ENCODE measurements at regions not wholly inside any gene's neighbourhood (a gene's known extent, or its start where the extent isn't known, plus 50 kb on each side); places are given as distances from the start of the nearest gene placed in this dataset.

DNA sequence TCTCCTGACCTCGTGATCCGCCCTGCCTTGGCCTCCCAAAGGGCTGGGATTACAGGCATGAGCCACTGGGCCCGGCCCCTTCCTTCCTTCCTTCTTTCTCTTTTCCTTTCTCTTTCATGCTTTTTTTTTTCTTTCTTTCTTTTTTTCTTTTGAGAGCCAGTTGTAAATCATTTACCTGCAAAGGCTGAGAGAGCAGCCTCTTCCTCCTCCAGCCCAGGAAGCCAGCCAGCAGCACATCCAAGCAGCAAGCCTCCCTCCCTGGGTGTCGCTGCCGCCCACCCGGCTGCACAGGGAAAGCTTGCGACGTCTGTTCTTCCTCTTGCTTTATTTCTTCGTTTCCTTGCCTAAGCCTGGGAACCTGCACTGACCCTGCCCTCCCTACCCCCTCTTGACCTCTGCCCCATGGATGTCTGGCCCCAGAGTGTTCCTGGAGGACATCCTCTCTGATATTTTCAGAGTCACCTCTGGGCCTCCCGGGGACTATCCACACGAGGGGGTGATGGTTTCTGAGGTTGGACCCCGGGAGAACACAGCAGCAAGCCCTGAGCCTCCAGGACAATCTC lies 62.8 kb upstream of the MYL10 start:
- H3K36me3 ChIP-seq (ENCODE audit: insufficient read depth, low read length), result no peaks in the 10 kb centered on the region
- no peak overlapping the region for H3K27ac ChIP-seq (ENCODE audit: low read length)

DNA sequence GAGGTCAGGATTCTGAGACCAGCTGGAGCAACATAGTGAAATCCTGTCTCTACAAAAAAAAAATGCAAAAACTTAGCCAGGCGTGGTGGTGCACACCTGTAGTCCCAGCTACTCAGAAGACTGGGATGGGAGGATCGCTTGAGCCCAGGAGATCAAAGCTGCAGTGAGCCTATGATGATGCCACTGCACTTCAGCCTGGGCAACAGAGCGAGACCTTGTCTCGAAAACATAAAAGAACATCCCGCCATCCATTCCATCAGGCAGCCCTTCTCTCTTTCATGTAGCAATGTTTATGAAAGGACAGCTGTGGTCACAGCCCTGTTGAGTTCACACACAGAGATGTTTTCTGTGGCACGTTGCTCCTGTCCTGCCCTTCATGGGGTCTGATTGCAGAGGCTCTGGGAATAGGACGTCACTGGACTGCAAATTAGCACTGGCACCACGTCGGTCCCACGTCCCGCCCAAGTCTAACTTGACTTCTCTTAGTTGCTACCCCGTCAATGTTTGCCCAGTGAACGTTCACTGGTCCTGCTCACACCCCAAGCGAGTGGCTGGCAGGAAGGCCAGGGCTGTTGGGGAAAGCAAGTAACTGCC lies 64.5 kb upstream of the MYL10 start:
- peaks cover 5% of the 10 kb centered on the region for H3K4me1 ChIP-seq (ENCODE audit: insufficient read depth, low read length)
- H3K9ac ChIP-seq (ENCODE audit: low read depth, low read length), result no peak overlapping the region
- H3K27me3 ChIP-seq (ENCODE audit: insufficient read depth, low read length, poor library complexity), result no peaks in the 10 kb centered on the region
- H3K4me3 ChIP-seq (ENCODE audit: low read depth in 1 of 2, low read length in 2 of 2), result no peak overlapping the region
- TF ChIP-seq, protein P1, sequence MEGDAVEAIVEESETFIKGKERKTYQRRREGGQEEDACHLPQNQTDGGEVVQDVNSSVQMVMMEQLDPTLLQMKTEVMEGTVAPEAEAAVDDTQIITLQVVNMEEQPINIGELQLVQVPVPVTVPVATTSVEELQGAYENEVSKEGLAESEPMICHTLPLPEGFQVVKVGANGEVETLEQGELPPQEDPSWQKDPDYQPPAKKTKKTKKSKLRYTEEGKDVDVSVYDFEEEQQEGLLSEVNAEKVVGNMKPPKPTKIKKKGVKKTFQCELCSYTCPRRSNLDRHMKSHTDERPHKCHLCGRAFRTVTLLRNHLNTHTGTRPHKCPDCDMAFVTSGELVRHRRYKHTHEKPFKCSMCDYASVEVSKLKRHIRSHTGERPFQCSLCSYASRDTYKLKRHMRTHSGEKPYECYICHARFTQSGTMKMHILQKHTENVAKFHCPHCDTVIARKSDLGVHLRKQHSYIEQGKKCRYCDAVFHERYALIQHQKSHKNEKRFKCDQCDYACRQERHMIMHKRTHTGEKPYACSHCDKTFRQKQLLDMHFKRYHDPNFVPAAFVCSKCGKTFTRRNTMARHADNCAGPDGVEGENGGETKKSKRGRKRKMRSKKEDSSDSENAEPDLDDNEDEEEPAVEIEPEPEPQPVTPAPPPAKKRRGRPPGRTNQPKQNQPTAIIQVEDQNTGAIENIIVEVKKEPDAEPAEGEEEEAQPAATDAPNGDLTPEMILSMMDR (IDR thresholded peaks at IDR 0.05; ENCODE audit: borderline replicate concordance, extremely low read depth, low read length, poor library complexity, severe bottlenecking), result no peak
- TF ChIP-seq EZH2 (IDR thresholded peaks at IDR 0.05; ENCODE audit: borderline replicate concordance, low read depth, low read length, severe bottlenecking), result no peak
- DNase-seq (no peak), ATAC-seq (ENCODE audit: insufficient read depth, low read depth) (no peak)
- H3K27ac ChIP-seq (ENCODE audit: low read length), result no peak overlapping the region
- H4K20me1 ChIP-seq (ENCODE audit: insufficient read depth, low read length), result no peaks in the 10 kb centered on the region
- no peak overlapping the region for H3K4me2 ChIP-seq (ENCODE audit: insufficient read depth, low read length)
- H2AFZ ChIP-seq (ENCODE audit: low read depth, low read length), result no peak overlapping the region
- no peaks in the 10 kb centered on the region for H3K9me3 ChIP-seq (ENCODE audit: insufficient read depth, low read length, severe bottlenecking)
- H3K36me3 ChIP-seq (ENCODE audit: insufficient read depth, low read length), result no peaks in the 10 kb centered on the region
- no peaks in the 10 kb centered on the region for H3K79me2 ChIP-seq (ENCODE audit: insufficient read depth, low read length)

More for the DNA sequence above, 62.8 kb upstream of the MYL10 start:
- TF ChIP-seq, protein P1 (IDR thresholded peaks at IDR 0.05; ENCODE audit: borderline replicate concordance, extremely low read depth, low read length, poor library complexity, severe bottlenecking), result no peak
- no peak for TF ChIP-seq EZH2 (IDR thresholded peaks at IDR 0.05; ENCODE audit: borderline replicate concordance, low read depth, low read length, severe bottlenecking)
- DNase-seq, result no peak
- Histone ChIP-seq H2AFZ (ENCODE audit: low read depth, low read length) (no peak overlapping the region), H3K27me3 (ENCODE audit: insufficient read depth, low read length, poor library complexity) (no peaks in the 10 kb centered on the region), H3K4me3 (ENCODE audit: low read depth in 1 of 2, low read length in 2 of 2) (no peak overlapping the region), H3K79me2 (ENCODE audit: insufficient read depth, low read length) (no peaks in the 10 kb centered on the region), H3K9ac (ENCODE audit: low read depth, low read length) (no peak overlapping the region), H3K4me1 (ENCODE audit: insufficient read depth, low read length) (peaks cover 12% of the 10 kb centered on the region), H3K4me2 (ENCODE audit: insufficient read depth, low read length) (no peak overlapping the region), H3K9me3 (ENCODE audit: insufficient read depth, low read length, severe bottlenecking) (no peaks in the 10 kb centered on the region), H4K20me1 (ENCODE audit: insufficient read depth, low read length) (no peaks in the 10 kb centered on the region)
- no peak for ATAC-seq (ENCODE audit: insufficient read depth, low read depth)

DNA sequence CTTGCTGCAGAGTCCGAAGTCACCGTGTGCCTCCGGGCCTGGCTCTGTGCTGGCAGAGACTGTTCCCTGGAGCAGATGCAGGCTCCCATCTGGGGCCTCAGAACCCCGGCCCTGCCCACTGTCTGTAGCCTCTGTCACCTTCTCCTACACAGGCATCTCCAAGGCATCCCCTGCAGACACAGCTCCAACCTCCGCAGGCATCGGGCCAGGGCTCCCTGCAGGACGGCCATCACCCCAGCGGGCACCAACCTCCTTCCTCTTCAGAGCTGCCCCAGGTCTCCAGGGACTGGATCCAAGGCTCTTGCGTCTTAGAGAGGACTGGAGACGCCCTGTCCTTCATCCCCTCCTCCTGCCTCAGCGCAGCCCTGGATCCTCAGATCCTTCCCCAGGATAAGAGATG lies 69.9 kb upstream of the MYL10 start:
- H3K4me2 ChIP-seq (ENCODE audit: insufficient read depth, low read length), result no peak overlapping the region
- H3K4me3 ChIP-seq (ENCODE audit: low read depth in 1 of 2, low read length in 2 of 2), result no peak overlapping the region
- H3K79me2 ChIP-seq (ENCODE audit: insufficient read depth, low read length), result no peaks in the 10 kb centered on the region
- no peaks in the 10 kb centered on the region for H3K9me3 ChIP-seq (ENCODE audit: insufficient read depth, low read length, severe bottlenecking)
- no peaks in the 10 kb centered on the region for H4K20me1 ChIP-seq (ENCODE audit: insufficient read depth, low read length)
- ATAC-seq (ENCODE audit: insufficient read depth, low read depth), result no peak
- TF ChIP-seq EZH2 (IDR thresholded peaks at IDR 0.05; ENCODE audit: borderline replicate concordance, low read depth, low read length, severe bottlenecking), result no peak
- TF ChIP-seq, protein P1 (IDR thresholded peaks at IDR 0.05; ENCODE audit: borderline replicate concordance, extremely low read depth, low read length, poor library complexity, severe bottlenecking), result no peak
- no peaks in the 10 kb centered on the region for H3K27me3 ChIP-seq (ENCODE audit: insufficient read depth, low read length, poor library complexity)
- no peak overlapping the region for H3K27ac ChIP-seq (ENCODE audit: low read length)
- DNase-seq, result no peak
- H3K9ac ChIP-seq (ENCODE audit: low read depth, low read length), result no peak overlapping the region
- H2AFZ ChIP-seq (ENCODE audit: low read depth, low read length), result no peak overlapping the region
- H3K36me3 ChIP-seq (ENCODE audit: insufficient read depth, low read length), result no peaks in the 10 kb centered on the region
- no peaks in the 10 kb centered on the region for H3K4me1 ChIP-seq (ENCODE audit: insufficient read depth, low read length)

Measured in DND-41 (cell line).